IMR-90 (cell line): ENCODE measurements at regions not wholly inside any gene's neighbourhood (a gene's known extent, or its start where the extent isn't known, plus 50 kb on each side); places are given as distances from the start of the nearest gene placed in this dataset.
A peak's percentile ranks its signal among the peaks of the same experiment; 100 is the strongest.

Source experiments
- ATAC-seq: fragments of 200-7000 bp; cut with Tn5 transposase; 2 replicates; pipeline ENCODE4 v1.9.1; 2020; ENCODE audit warnings: low read depth, mild to moderate bottlenecking, moderate library complexity
- BruUV-seq: library from RNA; stranded (reverse); fragments of 400-500 nt; replicated peaks from 2 replicates; lab custom pipeline; 2021; lab: Mats Ljungman, UMichigan
- CTCF ChIA-PET: fragments of 300-600 bp; formaldehyde crosslinking; extraction: SDS; loops from one replicate; lab custom pipeline; 2021; ENCODE audit warnings: antibody characterized with exemption; lab: Yijun Ruan, JAX
- POLR2A ChIA-PET: fragments of 300-600 bp; sonication (Branson Sonifier 250); formaldehyde crosslinking; loops from one replicate; lab custom pipeline; 2022; ENCODE audit warnings: antibody characterized with exemption; ENCODE audit not compliant: unreplicated experiment; lab: Charles Lee
- DNase-seq: peaks from one replicate; pipeline ENCODE4 v3.0.0; 2013
- H2AFZ ChIP-seq: replicated peaks from 2 replicates; pipeline ENCODE3; 2013; ENCODE audit warnings: low read length, mild to moderate bottlenecking; ENCODE audit not compliant: poor library complexity
- H2AK5ac ChIP-seq: 2 replicates; pipeline ENCODE4 v1.6.1; 2013; ENCODE audit warnings: low read depth, low read length, inconsistent platforms
- H2AK9ac ChIP-seq: replicated peaks from 2 replicates; pipeline ENCODE3; 2013; ENCODE audit warnings: mild to moderate bottlenecking, low read depth, low read length, moderate library complexity; ENCODE audit not compliant: poor library complexity
- H2BK120ac ChIP-seq: 2 replicates; pipeline ENCODE4 v1.6.1; 2013; ENCODE audit warnings: low read depth, low read length, inconsistent platforms
- H2BK15ac ChIP-seq: 3 replicates; pipeline ENCODE4 v1.6.1; 2013; ENCODE audit warnings: low read depth, low read length, inconsistent platforms
- H2BK20ac ChIP-seq: 2 replicates; pipeline ENCODE4 v1.6.1; 2013; ENCODE audit warnings: low read depth, mild to moderate bottlenecking, inconsistent platforms, low read length, moderate library complexity
- H2BK5ac ChIP-seq: 2 replicates; pipeline ENCODE4 v1.6.1; 2013; ENCODE audit warnings: mild to moderate bottlenecking, low read depth, low read length, inconsistent platforms; ENCODE audit not compliant: poor library complexity, severe bottlenecking
- H3K14ac ChIP-seq: replicated peaks from 2 replicates; pipeline ENCODE4 v1.6.1; 2013; ENCODE audit warnings: low read depth, low read length, inconsistent platforms
- H3K18ac ChIP-seq: 2 replicates; pipeline ENCODE4 v1.6.1; 2013; ENCODE audit warnings: low read depth, low read length, control low read depth
- H3K23ac ChIP-seq: 2 replicates; pipeline ENCODE4 v1.6.1; 2013; ENCODE audit warnings: low read depth, low read length, inconsistent platforms
- H3K27ac ChIP-seq: 2 replicates; pipeline ENCODE4 v1.5.1; 2013; ENCODE audit warnings: mild to moderate bottlenecking, control low read depth, low read length; ENCODE audit not compliant: insufficient read depth
- H3K27me3 ChIP-seq: 2 replicates; pipeline ENCODE4 v1.6.1; 2013; ENCODE audit warnings: low read length; ENCODE audit not compliant: control insufficient read depth, insufficient read depth
- H3K36me3 ChIP-seq: 2 replicates; pipeline ENCODE4 v1.6.1; 2013; ENCODE audit warnings: low read length, mixed read lengths; ENCODE audit not compliant: control insufficient read depth, insufficient read depth
- H3K4ac ChIP-seq: 2 replicates; pipeline ENCODE4 v1.6.1; 2013; ENCODE audit warnings: low read depth, low read length, inconsistent platforms
- H3K4me1 ChIP-seq: 2 replicates; pipeline ENCODE4 v1.6.1; 2013; ENCODE audit warnings: low read length, mixed read lengths; ENCODE audit not compliant: control insufficient read depth, insufficient read depth
- H3K4me2 ChIP-seq: 2 replicates; pipeline ENCODE4 v1.6.1; 2013; ENCODE audit warnings: low read depth, mild to moderate bottlenecking, control low read depth, low read length, moderate library complexity
- H3K4me3 ChIP-seq: 2 replicates; pipeline ENCODE4 v1.5.1; 2013; ENCODE audit warnings: low read depth, mild to moderate bottlenecking, control low read depth, low read length, moderate library complexity; ENCODE audit not compliant: insufficient read depth
- H3K56ac ChIP-seq: 2 replicates; pipeline ENCODE4 v1.6.1; 2013; ENCODE audit warnings: low read length, inconsistent platforms; ENCODE audit not compliant: insufficient read depth; ENCODE audit errors: extremely low read depth
- H3K79me1 ChIP-seq, 2 experiments: 2 replicates each; pipeline ENCODE4 v1.6.1; 2013; ENCODE audit warnings: low read length in 2 of 2, inconsistent platforms in 1 of 2, low read depth in 1 of 2
- H3K9ac ChIP-seq: 2 replicates; pipeline ENCODE4 v1.6.1; 2013; ENCODE audit warnings: low read depth, low read length, control low read depth
- H3K9me1 ChIP-seq: 2 replicates; pipeline ENCODE4 v1.6.1; 2013; ENCODE audit warnings: low read length, inconsistent platforms; ENCODE audit not compliant: insufficient read depth
- H3K9me3 ChIP-seq: 2 replicates; pipeline ENCODE4 v1.6.1; 2013; ENCODE audit warnings: low read length; ENCODE audit not compliant: control insufficient read depth, insufficient read depth
- H4K20me1 ChIP-seq: 2 replicates; pipeline ENCODE4 v1.6.1; 2013; ENCODE audit warnings: low read length, inconsistent platforms; ENCODE audit not compliant: insufficient read depth
- H4K5ac ChIP-seq: 2 replicates; pipeline ENCODE4 v1.6.1; 2013; ENCODE audit warnings: mild to moderate bottlenecking, low read depth, low read length, control low read depth
- H4K8ac ChIP-seq, 2 experiments: 2 replicates each; pipeline ENCODE4 v1.6.1; 2013; ENCODE audit warnings: low read depth in 2 of 2, low read length in 2 of 2, control low read depth in 1 of 2, inconsistent platforms in 1 of 2
- H4K91ac ChIP-seq: 2 replicates; pipeline ENCODE4 v1.6.1; 2013; ENCODE audit warnings: low read depth, low read length, inconsistent platforms; ENCODE audit not compliant: insufficient read depth
- ELK1 ChIP-seq: fragments of 150-350 bp; IDR thresholded peaks from 2 replicates; pipeline ENCODE4 v1.6.1; 2016; ENCODE audit warnings: low read depth, mild to moderate bottlenecking, low read length, moderate library complexity, borderline replicate concordance
- RAD21 ChIP-seq: IDR thresholded peaks from 2 replicates; pipeline ENCODE4 v1.6.1; 2012; ENCODE audit warnings: low read length, improper control_type of control experiment
- SMC3 ChIP-seq: fragments of 150-350 bp; IDR thresholded peaks from 2 replicates; pipeline ENCODE4 v1.6.1; 2016; ENCODE audit warnings: low read depth, mild to moderate bottlenecking, antibody characterized with exemption, low read length, moderate library complexity
- WGBS, 2 experiments: methylation state at CpG; one replicate each; pipeline versions ENCODE4 v1.1.5 to v1.1.7; 2013; ENCODE audit warnings: missing lambda C conversion rate in 2 of 2; ENCODE audit not compliant: insufficient read length in 1 of 2; ENCODE audit errors: extremely low coverage in 2 of 2; 5-methylcytosine and 5-hydroxymethylcytosine counted together
- dilution Hi-C: fragments of 300-500 bp; cut with HindIII; formaldehyde crosslinking; loops from one replicate; pipeline ENCODE4 v1.14.3; 2018; ENCODE audit warnings: low sequenced_read_pairs; ENCODE audit not compliant: unreplicated experiment
- in situ Hi-C: fragments of 300-500 bp; cut with MboI; formaldehyde crosslinking; loops from 3 replicates; pipeline ENCODE4 v1.14.3; 2019; ENCODE audit warnings: low sequenced_read_pairs, inconsistent platforms, mixed read lengths
- intact Hi-C: fragments of 100-400 bp; cut with micrococcal nuclease; formaldehyde crosslinking; loops from 2 replicates; pipeline ENCODE4 v1.10.0; 2022
- TF ChIP-seq, protein P1 (sequence below): conservative IDR thresholded peaks from 2 replicates; pipeline ENCODE4 v1.5.1; 2012; ENCODE audit warnings: mild to moderate bottlenecking, low read depth, low read length, improper control_type of control experiment

- TF ChIP-seq, protein P1, sequence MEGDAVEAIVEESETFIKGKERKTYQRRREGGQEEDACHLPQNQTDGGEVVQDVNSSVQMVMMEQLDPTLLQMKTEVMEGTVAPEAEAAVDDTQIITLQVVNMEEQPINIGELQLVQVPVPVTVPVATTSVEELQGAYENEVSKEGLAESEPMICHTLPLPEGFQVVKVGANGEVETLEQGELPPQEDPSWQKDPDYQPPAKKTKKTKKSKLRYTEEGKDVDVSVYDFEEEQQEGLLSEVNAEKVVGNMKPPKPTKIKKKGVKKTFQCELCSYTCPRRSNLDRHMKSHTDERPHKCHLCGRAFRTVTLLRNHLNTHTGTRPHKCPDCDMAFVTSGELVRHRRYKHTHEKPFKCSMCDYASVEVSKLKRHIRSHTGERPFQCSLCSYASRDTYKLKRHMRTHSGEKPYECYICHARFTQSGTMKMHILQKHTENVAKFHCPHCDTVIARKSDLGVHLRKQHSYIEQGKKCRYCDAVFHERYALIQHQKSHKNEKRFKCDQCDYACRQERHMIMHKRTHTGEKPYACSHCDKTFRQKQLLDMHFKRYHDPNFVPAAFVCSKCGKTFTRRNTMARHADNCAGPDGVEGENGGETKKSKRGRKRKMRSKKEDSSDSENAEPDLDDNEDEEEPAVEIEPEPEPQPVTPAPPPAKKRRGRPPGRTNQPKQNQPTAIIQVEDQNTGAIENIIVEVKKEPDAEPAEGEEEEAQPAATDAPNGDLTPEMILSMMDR, result peak; percentile 41
- no peak for TF ChIP-seq ELK1
- peak; percentile 40; the same call in 1 of the 2 replicates for TF ChIP-seq RAD21
- TF ChIP-seq SMC3, result peak; percentile 14; the same call in 1 of the 2 replicates
- H3K27me3 ChIP-seq, result no peaks in the 10 kb centered on the region
- H3K4me1 ChIP-seq, result no peaks in the 10 kb centered on the region
- no peak overlapping the region for H4K91ac ChIP-seq
- H3K23ac ChIP-seq, result no peak overlapping the region
- H2AFZ ChIP-seq, result no peak overlapping the region
- ATAC-seq (0 out of 2 replicates have a peak, but pooled peaks have one; percentile 27), DNase-seq (peak; percentile 3)
- H2BK120ac ChIP-seq, result no peak overlapping the region
- no peak overlapping the region for H3K27ac ChIP-seq
- no peak overlapping the region for H4K5ac ChIP-seq
- no peak overlapping the region for H3K56ac ChIP-seq
- no peak overlapping the region for H2BK15ac ChIP-seq
- H3K4ac ChIP-seq, result no peak overlapping the region
- WGBS, 2 experiments, result 25% methylated on average over 2 of the region's 8 CpGs; no CpG with 5 or more reads in 1 of the 2 experiments
- no TSS peak for BruUV-seq
- POLR2A ChIA-PET, result no interaction called here
- intact Hi-C loops (no loop called here), dilution Hi-C loops (no loop called here), in situ Hi-C loops (no loop called here)
- H2BK20ac ChIP-seq, result no peak overlapping the region
- H3K9ac ChIP-seq, result no peak overlapping the region
- no peak overlapping the region for H3K14ac ChIP-seq
- H3K9me1 ChIP-seq, result no peaks in the 10 kb centered on the region
- H3K9me3 ChIP-seq, result peaks cover 3% of the 10 kb centered on the region; the same call in 1 of the 2 replicates
- no peaks in the 10 kb centered on the region for H4K20me1 ChIP-seq
- CTCF ChIA-PET, result interaction anchor here (0.6 to 0.7 kb wide), 3 partner anchors 60 to 720 kb away, joined by 3 to 9 read pairs (median 3); no protein-coding TSS in a partner anchor
- no peak overlapping the region for H2AK9ac ChIP-seq
- H2BK5ac ChIP-seq, result no peak overlapping the region
- H3K4me2 ChIP-seq, result no peak overlapping the region
- no peak overlapping the region for H3K18ac ChIP-seq
- no peak overlapping the region for H2AK5ac ChIP-seq
- H3K4me3 ChIP-seq, result no peak overlapping the region
- no peak overlapping the region for H4K8ac ChIP-seq
- no peaks in the 10 kb centered on the region; the same call in 1 of the 2 replicates for H3K36me3 ChIP-seq
- no peaks in the 10 kb centered on the region for H3K79me1 ChIP-seq
These were observed 63.6 kb upstream of the PWP1 start for GRCh38 chr12:107622001-107622400.
